GM10266 (cell line): ENCODE measurements at regions not wholly inside any gene's neighbourhood (a gene's known extent, or its start where the extent isn't known, plus 50 kb on each side); places are given as distances from the start of the nearest gene placed in this dataset.

Experiments used
- DNase-seq: peaks from one replicate; pipeline ENCODE4 v3.0.0; 2012; ENCODE audit errors: extremely low spot score
- TF ChIP-seq, protein P1 (sequence below): IDR thresholded peaks from 2 replicates; pipeline ENCODE4 v1.5.1; 2012; ENCODE audit warnings: mild to moderate bottlenecking, low read depth; ENCODE audit not compliant: control insufficient read depth, insufficient read depth; ENCODE audit errors: missing control alignments

DNA sequence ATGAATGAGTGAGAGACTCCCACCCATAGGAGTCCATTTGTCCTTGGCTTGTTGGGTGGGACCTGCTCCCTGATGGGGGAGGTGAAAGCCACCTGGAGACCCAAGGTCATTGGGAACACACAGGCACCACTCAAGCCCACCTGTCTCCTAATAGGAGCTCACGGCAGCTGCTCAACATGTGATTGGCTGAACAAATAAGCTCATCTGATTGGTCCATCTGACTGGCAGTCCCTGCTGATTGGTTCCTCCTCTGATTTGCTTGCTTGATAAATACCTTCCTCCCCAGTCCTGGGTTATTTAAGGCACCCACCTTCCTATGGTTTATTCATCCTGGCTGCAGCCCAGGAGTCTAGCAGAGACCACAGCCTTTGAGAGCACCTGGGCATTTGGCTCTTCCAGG, 502.9 kb downstream of the PTPRU start:
- DNase-seq: no peak
- TF ChIP-seq, protein P1, sequence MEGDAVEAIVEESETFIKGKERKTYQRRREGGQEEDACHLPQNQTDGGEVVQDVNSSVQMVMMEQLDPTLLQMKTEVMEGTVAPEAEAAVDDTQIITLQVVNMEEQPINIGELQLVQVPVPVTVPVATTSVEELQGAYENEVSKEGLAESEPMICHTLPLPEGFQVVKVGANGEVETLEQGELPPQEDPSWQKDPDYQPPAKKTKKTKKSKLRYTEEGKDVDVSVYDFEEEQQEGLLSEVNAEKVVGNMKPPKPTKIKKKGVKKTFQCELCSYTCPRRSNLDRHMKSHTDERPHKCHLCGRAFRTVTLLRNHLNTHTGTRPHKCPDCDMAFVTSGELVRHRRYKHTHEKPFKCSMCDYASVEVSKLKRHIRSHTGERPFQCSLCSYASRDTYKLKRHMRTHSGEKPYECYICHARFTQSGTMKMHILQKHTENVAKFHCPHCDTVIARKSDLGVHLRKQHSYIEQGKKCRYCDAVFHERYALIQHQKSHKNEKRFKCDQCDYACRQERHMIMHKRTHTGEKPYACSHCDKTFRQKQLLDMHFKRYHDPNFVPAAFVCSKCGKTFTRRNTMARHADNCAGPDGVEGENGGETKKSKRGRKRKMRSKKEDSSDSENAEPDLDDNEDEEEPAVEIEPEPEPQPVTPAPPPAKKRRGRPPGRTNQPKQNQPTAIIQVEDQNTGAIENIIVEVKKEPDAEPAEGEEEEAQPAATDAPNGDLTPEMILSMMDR: no peak

DNA sequence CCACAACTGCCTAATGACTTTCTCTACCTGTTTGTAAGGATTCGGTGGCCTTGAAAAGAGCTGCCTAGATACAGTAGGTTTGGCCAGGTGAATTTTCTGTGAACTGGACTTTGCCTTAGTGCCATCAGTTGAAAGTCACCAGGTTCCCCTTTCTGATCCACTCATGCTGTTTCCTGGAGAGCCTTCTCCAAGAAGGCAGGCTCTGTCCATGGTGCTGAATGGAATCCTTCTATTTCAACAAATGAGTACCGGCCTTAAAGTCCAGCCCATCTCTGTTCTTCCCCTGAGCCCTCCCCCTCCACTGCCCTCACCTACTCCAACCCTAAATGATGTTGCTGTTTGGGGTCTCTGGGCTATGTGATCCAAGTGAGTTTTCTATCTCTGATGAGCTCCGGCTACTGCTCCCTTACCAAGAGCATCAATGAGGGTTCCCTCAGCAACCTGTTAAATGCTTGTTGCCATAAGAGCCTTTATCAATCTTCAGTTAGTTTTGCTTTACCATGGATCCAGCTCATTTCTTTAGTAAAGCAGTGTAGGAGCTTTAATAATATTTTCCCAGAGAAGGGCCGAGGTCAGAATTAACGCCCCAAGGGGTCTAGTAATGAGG, 500.4 kb downstream of the PTPRU start:
- peak; percentile 43 for DNase-seq
- TF ChIP-seq, protein P1: no peak

DNA sequence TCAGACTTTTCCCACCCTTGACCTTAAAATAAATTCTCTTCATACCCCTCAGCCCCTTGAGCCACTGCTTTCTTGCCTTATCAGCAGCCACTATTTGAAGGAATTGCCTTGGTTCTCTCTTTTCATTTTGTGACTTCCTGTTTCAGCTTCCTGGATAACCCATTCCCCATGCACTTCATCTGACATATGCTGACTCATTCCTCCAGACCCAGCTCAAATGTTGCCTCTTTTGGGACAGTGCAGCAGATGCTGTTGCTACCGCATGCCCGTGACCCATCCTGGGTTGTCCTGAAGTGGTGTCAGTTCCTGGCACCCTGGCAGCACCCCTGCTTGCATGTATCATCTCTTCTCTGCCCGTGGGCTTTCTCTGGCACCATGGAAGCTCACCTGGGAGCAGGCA, 496.1 kb downstream of the PTPRU start:
- DNase-seq: no peak
- TF ChIP-seq, protein P1: no peak

DNA sequence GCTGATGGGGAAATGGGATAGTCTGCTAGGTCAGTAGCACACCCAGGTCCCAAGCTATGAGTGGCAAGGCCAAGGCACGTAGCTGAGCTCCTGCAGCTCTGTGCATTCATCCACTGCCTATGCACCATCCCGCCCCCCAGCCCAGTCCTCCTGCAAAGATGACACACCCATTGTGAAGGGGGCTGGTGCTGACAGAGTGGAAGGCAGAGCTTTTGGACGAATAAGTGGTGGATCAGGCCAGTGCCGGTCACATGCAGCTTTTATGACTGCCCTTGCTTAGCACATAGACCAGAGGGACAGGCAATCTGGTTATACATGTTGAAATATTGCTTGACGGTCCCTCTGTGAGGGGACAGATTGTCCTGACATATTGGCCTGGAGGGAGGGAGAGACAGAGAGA, 494.3 kb downstream of the PTPRU start:
- DNase-seq: no peak
- TF ChIP-seq, protein P1: no peak

DNA sequence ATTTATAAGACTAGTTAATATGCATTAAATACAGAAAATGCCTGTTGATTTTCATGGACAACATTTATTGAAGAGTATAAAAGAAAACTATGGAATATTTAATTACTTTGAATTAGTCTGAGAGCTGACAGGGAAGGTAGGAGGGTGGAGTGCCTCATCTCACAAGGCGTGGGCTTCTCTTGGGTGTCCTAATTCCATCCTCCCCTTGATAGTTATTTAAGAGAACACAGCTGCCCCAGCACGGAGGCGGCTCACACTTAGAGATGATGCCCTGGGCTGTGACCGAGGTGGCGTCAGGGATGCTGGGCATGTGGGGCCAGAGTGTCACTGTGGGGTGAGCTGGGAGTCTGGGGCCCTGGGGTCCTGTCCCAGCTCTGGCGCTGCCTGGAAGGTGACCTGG, 493.0 kb downstream of the PTPRU start:
- DNase-seq: no peak
- TF ChIP-seq, protein P1: no peak

DNA sequence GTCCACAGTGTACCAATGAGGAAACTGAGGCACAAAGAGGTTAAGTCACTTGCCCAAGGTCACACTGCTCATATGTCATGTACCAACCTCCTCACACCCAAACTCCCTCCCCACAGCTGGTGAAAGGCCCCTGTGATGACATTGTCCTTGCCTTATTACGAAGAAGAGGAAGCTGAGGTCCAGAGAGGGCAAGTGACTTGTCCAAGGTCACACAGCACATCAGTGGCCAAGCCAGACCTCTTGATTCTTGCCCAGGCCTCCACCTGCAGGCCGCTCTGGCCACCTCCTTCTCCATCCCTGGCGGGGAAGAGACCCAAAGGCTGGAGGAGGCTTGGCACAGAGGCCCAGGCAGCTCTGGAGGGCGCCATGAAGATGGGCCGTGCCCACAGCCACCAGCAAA, 492.4 kb downstream of the PTPRU start:
- TF ChIP-seq, protein P1: no peak
- DNase-seq: no peak

DNA sequence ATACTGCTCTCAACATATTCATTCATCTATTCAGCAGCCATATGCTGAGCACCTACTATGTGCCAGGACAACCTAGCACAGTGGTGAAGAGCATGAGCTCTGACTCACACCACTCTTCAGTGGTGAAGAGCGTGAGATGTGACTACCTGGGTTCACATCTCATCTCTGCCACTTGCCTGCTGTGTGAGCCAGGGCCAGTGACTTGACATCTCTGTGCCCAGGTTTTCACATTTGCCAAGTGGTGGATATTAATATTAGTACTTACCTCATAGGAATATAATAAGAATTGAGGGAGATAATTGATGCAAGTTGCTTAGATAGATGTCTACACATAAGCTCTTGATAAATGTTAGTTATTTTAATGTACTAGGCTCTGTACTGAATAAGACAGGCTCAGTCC, 488.9 kb downstream of the PTPRU start:
- TF ChIP-seq, protein P1: no peak
- DNase-seq: no peak
